Peyer's patch (tissue), 4 donors: ENCODE measurements at regions not wholly inside any gene's neighbourhood (a gene's known extent, or its start where the extent isn't known, plus 50 kb on each side); places are given as distances from the start of the nearest gene placed in this dataset.

Source experiments
- CTCF ChIP-seq, 6 experiments: fragments of 450-650 bp in 4 of 6; fragments of 200-600 bp in 2 of 6; sonication (generic) in 1 of 6; IDR thresholded peaks; one replicate each; pipeline ENCODE4 v1.5.1; 2017 to 2019; ENCODE audit warnings: antibody characterized with exemption in 6 of 6, mild to moderate bottlenecking in 3 of 6, moderate library complexity in 1 of 6
- POLR2A ChIP-seq, 2 donors: fragments of 450-650 bp; IDR thresholded peaks; one replicate each; pipeline ENCODE4 v1.5.1; 2017; ENCODE audit warnings: antibody characterized with exemption in 2 of 2, mild to moderate bottlenecking in 2 of 2, moderate library complexity in 2 of 2

GRCh38 chr15:87349181-87349580, 907.4 kb downstream of the NTRK3 start:
- TF ChIP-seq CTCF (IDR thresholded peaks at IDR 0.05) (no peak), POLR2A (IDR thresholded peaks at IDR 0.05) (no peak)
